ENCODE measurements at regions not wholly inside any gene's neighbourhood (a gene's known extent, or its start where the extent isn't known, plus 50 kb on each side); places are given as distances from the start of the nearest gene placed in this dataset.

GRCh38 chr7:16954321-16954720 lies 72.5 kb upstream of the AGR3 start:
- TF ChIP-seq, protein P1, sequence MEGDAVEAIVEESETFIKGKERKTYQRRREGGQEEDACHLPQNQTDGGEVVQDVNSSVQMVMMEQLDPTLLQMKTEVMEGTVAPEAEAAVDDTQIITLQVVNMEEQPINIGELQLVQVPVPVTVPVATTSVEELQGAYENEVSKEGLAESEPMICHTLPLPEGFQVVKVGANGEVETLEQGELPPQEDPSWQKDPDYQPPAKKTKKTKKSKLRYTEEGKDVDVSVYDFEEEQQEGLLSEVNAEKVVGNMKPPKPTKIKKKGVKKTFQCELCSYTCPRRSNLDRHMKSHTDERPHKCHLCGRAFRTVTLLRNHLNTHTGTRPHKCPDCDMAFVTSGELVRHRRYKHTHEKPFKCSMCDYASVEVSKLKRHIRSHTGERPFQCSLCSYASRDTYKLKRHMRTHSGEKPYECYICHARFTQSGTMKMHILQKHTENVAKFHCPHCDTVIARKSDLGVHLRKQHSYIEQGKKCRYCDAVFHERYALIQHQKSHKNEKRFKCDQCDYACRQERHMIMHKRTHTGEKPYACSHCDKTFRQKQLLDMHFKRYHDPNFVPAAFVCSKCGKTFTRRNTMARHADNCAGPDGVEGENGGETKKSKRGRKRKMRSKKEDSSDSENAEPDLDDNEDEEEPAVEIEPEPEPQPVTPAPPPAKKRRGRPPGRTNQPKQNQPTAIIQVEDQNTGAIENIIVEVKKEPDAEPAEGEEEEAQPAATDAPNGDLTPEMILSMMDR (IDR thresholded peaks at IDR 0.05), result no peak
- TF ChIP-seq POLR2A (IDR thresholded peaks at IDR 0.05), result no peak
